CD4-positive, alpha-beta T cell treated with Interleukin-10 for 1 hour (primary cell): ENCODE measurements at regions not wholly inside any gene's neighbourhood (a gene's known extent, or its start where the extent isn't known, plus 50 kb on each side); places are given as distances from the start of the nearest gene placed in this dataset.
"Not testable (repeated sequence)": the region's sequence is repeated elsewhere in the genome, so short reads cannot be mapped to it uniquely, and the experiment has no call there.

Experiments used
- DNase-seq: peaks from one replicate; pipeline ENCODE4 v3.0.0-alpha.2; 2020

GRCh38 chr2:111660811-111661210, 223.2 kb downstream of the ANAPC1 start:
- no peak for DNase-seq

- no peak for DNase-seq
Observed at GRCh38 chr2:111661286-111661940, 222.6 kb downstream of the ANAPC1 start.

GRCh38 chr2:111662039-111662770, 221.8 kb downstream of the ANAPC1 start:
- no peak for DNase-seq

- no peak for DNase-seq
Observed at GRCh38 chr2:111662771-111663470, 221.1 kb downstream of the ANAPC1 start.

- DNase-seq: no peak
Observed at GRCh38 chr2:111663471-111664274, 220.3 kb downstream of the ANAPC1 start.

- no peak for DNase-seq
Observed at GRCh38 chr2:111664275-111664850, 219.6 kb downstream of the ANAPC1 start.

GRCh38 chr2:111665011-111665410, 219.0 kb downstream of the ANAPC1 start:
- no peak for DNase-seq

GRCh38 chr2:111665551-111666116, 218.4 kb downstream of the ANAPC1 start:
- DNase-seq: no peak

GRCh38 chr2:111666160-111666559, 217.8 kb downstream of the ANAPC1 start:
- no peak for DNase-seq

- DNase-seq: no peak
Observed at GRCh38 chr2:111667001-111667400, 217.0 kb downstream of the ANAPC1 start.

GRCh38 chr2:111667542-111668273, 216.3 kb downstream of the ANAPC1 start:
- DNase-seq: no peak

- no peak for DNase-seq
Observed at GRCh38 chr2:111668274-111668616, 215.7 kb downstream of the ANAPC1 start.

- DNase-seq: no peak
Observed at GRCh38 chr2:111668741-111669140, 215.3 kb downstream of the ANAPC1 start.

- DNase-seq: no peak
Observed at GRCh38 chr2:111669928-111670695, 213.9 kb downstream of the ANAPC1 start.

- no peak for DNase-seq
Observed at GRCh38 chr2:111670776-111671175, 213.2 kb downstream of the ANAPC1 start.

GRCh38 chr2:111671426-111672150, 212.4 kb downstream of the ANAPC1 start:
- no peak for DNase-seq

- DNase-seq: not testable (repeated sequence)
Observed at GRCh38 chr2:111672641-111673040, 211.4 kb downstream of the ANAPC1 start.

GRCh38 chr2:111673526-111673925, 210.5 kb downstream of the ANAPC1 start:
- DNase-seq: no peak

- no peak for DNase-seq
Observed at GRCh38 chr2:111675419-111676194, 208.4 kb downstream of the ANAPC1 start.
